GM23248 (cell line): ENCODE measurements at regions not wholly inside any gene's neighbourhood (a gene's known extent, or its start where the extent isn't known, plus 50 kb on each side); places are given as distances from the start of the nearest gene placed in this dataset.

Experiments
- EZH2 ChIP-seq: fragments of 200-600 bp; sonication (generic); IDR thresholded peaks from 2 replicates; pipeline ENCODE4 v1.6.1; 2018; ENCODE audit warnings: antibody characterized with exemption, mild to moderate bottlenecking; ENCODE audit not compliant: insufficient read depth, poor library complexity, severe bottlenecking
- EZH2phosphoT487 ChIP-seq: fragments of 200-600 bp; sonication (generic); IDR thresholded peaks from 2 replicates; pipeline ENCODE4 v1.6.1; 2018; ENCODE audit warnings: antibody characterized with exemption, moderate library complexity, mild to moderate bottlenecking, low read depth; ENCODE audit not compliant: insufficient read depth

- TF ChIP-seq EZH2 (no peak), EZH2phosphoT487 (no peak)
Measured at GRCh38 chr4:23973308-23973855, 83.5 kb upstream of the PPARGC1A start.
